Adrenal gland (tissue), 5 donors: ENCODE measurements at regions not wholly inside any gene's neighbourhood (a gene's known extent, or its start where the extent isn't known, plus 50 kb on each side); places are given as distances from the start of the nearest gene placed in this dataset.
"Not testable (repeated sequence)": the region's sequence is repeated elsewhere in the genome, so short reads cannot be mapped to it uniquely, and the experiment has no call there.

Experiments used
- CTCF ChIP-seq, 6 experiments: fragments of 450-650 bp in 4 of 6; fragments of 200-600 bp in 2 of 6; sonication (generic) in 1 of 6; IDR thresholded peaks; 1 replicate in 5 of 6; 2 replicates in 1 of 6; pipeline versions ENCODE4 v1.5.1 to v1.8.0; 2016 to 2021; ENCODE audit warnings: antibody characterized with exemption in 6 of 6, mild to moderate bottlenecking in 2 of 6, moderate library complexity in 1 of 6
- POLR2A ChIP-seq, 2 donors: fragments of 450-650 bp; IDR thresholded peaks; one replicate each; pipeline ENCODE4 v1.6.1; 2017; ENCODE audit warnings: antibody characterized with exemption in 2 of 2, mild to moderate bottlenecking in 2 of 2, moderate library complexity in 1 of 2
- donor health status: DM: no; HTN: no; CAD: no.

- not testable (repeated sequence) for TF ChIP-seq CTCF, POLR2A (IDR thresholded peaks at IDR 0.05)
These were observed 130.0 kb upstream of the FOXN3 start for GRCh38 chr14:89547047-89547446.
